ENCODE measurements at regions not wholly inside any gene's neighbourhood (a gene's known extent, or its start where the extent isn't known, plus 50 kb on each side); places are given as distances from the start of the nearest gene placed in this dataset.

DNA sequence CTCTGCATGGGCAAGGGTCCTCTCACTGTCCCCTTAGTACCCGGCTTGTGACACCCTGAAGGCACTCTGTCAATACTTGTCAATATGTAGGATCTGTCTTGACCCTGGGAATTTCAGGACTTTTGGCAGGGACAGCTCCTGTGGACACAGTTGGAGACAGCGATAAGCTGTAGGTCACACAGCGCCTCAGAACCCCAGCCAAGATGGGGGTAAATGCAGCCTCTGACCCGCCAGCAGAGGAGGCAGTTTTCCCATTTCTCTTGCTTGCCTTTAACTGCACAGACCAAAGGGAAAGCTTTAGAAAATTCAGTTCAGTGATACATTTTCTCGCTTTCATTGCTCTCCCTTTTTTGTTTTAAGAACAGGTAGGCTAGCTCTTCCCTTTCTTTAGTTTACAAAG, 54.8 kb upstream of the KLHL29 start:
- no peak for DNase-seq (ENCODE audit: low read depth in 3 of 3, low spot score in 1 of 3)

Data from stimulated activated CD4-positive, alpha-beta T cell treated with anti-CD3 and anti-CD28 coated beads, TNF-alpha, amount 100 ng/mL, for 1 hour (primary cell).